Spleen (tissue), 7 donors: ENCODE measurements at regions not wholly inside any gene's neighbourhood (a gene's known extent, or its start where the extent isn't known, plus 50 kb on each side); places are given as distances from the start of the nearest gene placed in this dataset.

Experiments used
- CTCF ChIP-seq, 11 experiments: fragments of 200-600 bp in 7 of 11; fragments of 450-650 bp in 4 of 11; sonication (generic) in 4 of 11; IDR thresholded peaks in 8 of 11; conservative IDR thresholded peaks in 3 of 11; 1 replicate in 7 of 11; 2 replicates in 4 of 11; pipeline versions ENCODE4 v1.4.0 to v1.8.0; 2016 to 2021; ENCODE audit warnings: antibody characterized with exemption in 11 of 11, inconsistent platforms in 4 of 11, mild to moderate bottlenecking in 1 of 11
- POLR2A ChIP-seq, 3 donors: fragments of 450-650 bp; IDR thresholded peaks; one replicate each; pipeline ENCODE4 v1.5.1; 2017; ENCODE audit warnings: antibody characterized with exemption in 3 of 3, mild to moderate bottlenecking in 1 of 3
- POLR2AphosphoS5 ChIP-seq, 3 donors: sonication (generic); formaldehyde crosslinking; IDR thresholded peaks; one replicate each; pipeline ENCODE4 v1.5.1; 2017; ENCODE audit warnings: antibody characterized with exemption in 3 of 3
- donor health status: DM: no; HTN: no; CAD: no; lungs with moderate emphysema.
- donor health status: DM: no; HTN: no; CAD: no.
- donor health status: DM: no; HTN: no; CAD: no.

DNA sequence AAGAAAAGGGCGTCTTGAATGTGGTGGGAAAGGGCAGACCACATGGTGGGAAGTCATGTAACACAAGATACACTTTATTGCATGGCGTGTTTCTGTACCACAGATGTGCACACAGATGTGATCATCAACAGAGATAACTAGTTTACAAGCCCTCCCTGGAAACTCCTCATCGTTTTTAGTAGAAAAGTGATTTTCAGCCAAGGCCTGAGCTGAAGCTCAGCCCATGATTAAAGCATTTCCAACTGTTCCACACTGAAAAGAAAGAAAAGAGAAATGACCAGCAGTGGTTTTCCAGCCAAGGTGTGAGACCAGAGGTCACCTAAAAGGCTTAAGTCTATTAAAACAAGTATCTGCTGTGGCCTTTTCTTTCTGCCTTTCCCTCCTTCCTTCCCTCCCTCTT, 463.9 kb upstream of the JAG1 start:
- TF ChIP-seq POLR2A (IDR thresholded peaks at IDR 0.05), result no peak
- TF ChIP-seq POLR2AphosphoS5 (IDR thresholded peaks at IDR 0.05), result no peak
- no peak for TF ChIP-seq CTCF (IDR thresholded peaks at IDR 0.05 in 8 of 11, conservative IDR thresholded peaks at IDR 0.05 in 3 of 11)
